Upper lobe of left lung (tissue), 4 donors: ENCODE measurements at regions not wholly inside any gene's neighbourhood (a gene's known extent, or its start where the extent isn't known, plus 50 kb on each side); places are given as distances from the start of the nearest gene placed in this dataset.

ENCODE experiments used
- CTCF ChIP-seq, 6 experiments: fragments of 450-650 bp in 4 of 6; fragments of 200-600 bp in 2 of 6; sonication (generic) in 2 of 6; IDR thresholded peaks; one replicate each; pipeline ENCODE4 v1.5.1; 2016 to 2019; ENCODE audit warnings: antibody characterized with exemption in 6 of 6
- EP300 ChIP-seq, 4 donors: sonication (generic); formaldehyde crosslinking; IDR thresholded peaks; one replicate each; pipeline ENCODE4 v1.5.1; 2017; ENCODE audit warnings: antibody characterized with exemption in 4 of 4, control low read depth in 2 of 4
- POLR2A ChIP-seq, 4 donors: fragments of 450-650 bp; IDR thresholded peaks; one replicate each; pipeline ENCODE4 v1.5.1; 2016 to 2017; ENCODE audit warnings: antibody characterized with exemption in 4 of 4, mild to moderate bottlenecking in 2 of 4
- POLR2AphosphoS5 ChIP-seq, 2 donors: sonication (generic); formaldehyde crosslinking; IDR thresholded peaks; one replicate each; pipeline ENCODE4 v1.5.1; 2017; ENCODE audit warnings: antibody characterized with exemption in 2 of 2

- TF ChIP-seq POLR2AphosphoS5 (IDR thresholded peaks at IDR 0.05) (no peak), POLR2A (IDR thresholded peaks at IDR 0.05) (no peak), CTCF (IDR thresholded peaks at IDR 0.05) (no peak), EP300 (IDR thresholded peaks at IDR 0.05) (no peak)
Measured at GRCh38 chr4:122234686-122235085, 82.6 kb downstream of the BLTP1 start.
